Renal pelvis (tissue), 1 donor: ENCODE measurements at regions not wholly inside any gene's neighbourhood (a gene's known extent, or its start where the extent isn't known, plus 50 kb on each side); places are given as distances from the start of the nearest gene placed in this dataset.
A peak's percentile ranks its signal among the peaks of the same experiment; 100 is the strongest.

ENCODE experiments used
- DNase-seq: peaks from one replicate; pipeline ENCODE4 v3.0.0-alpha.2; 2013

DNA sequence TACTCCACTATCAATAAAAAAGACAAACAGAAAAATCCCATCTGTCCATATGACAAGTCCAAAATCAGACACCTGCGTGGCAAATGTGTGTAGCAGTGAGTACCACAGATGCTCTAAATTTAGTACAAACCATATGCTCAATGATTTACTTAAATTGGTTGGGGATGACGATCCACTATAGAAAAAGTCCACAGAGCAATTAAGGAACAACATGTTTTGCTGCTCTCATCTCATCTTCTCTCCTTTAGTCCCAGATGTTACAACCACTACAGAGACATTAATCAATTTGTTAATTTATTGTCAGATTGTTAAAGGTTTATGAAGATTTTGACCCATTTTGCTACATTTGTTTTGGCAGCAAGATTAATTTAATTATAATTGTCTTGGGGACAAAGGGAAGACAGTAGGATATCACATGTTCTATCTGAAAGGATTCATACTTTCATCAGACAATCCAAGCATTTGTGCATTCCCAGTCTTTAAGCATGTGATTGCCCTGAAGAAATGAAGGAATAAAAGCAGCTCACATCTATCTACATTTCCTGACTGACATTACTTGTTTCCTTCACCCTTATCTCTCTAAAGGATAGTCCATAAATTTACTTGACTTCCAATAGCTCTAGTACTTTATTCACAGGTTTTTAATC is 2268.1 kb downstream of the PCDH7 start:
- no peak for DNase-seq

GRCh38 chr4:32991663-32992062 is 2271.5 kb downstream of the PCDH7 start:
- no peak for DNase-seq

DNA sequence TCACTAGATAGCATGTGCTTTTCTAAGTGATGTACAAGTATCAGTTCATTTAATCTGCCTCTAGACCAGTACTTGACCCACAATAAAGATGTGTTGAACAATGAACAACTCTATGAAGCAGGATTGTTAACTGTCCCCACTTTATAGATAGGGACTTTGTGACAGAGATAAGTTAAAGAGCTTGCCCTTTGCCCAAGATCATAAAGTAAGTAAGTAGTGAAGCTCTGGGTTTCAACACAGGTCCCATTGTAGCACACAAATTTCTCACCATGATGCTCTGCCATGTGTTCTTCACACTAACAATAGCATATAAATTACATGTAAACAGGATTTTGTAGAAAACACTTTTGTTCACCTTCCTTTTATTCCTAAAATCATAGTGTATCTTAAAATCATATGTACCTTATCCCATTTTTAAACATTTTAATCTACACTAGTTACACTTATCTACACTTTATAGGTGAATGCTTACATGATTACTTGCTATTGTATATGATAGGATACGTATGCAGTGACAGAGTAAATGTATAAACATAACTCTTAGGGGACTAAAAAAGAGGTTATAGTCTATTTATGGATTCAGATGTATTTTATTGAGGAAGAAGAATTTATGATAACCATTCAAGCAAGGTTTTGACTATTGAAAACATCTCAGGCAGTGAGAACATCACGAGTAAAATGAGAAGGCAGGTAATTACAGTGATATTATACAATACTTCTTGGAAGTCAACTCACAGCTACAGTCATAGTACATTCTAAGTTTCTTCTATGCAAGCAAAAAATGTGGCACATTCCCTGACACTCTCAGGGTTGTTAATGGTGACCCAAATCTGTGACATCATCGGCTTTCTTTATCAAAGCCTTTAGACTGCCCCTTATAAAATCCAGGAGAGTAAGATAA is 2275.1 kb downstream of the PCDH7 start:
- DNase-seq = no peak

GRCh38 chr4:33013282-33013681 is 2293.1 kb downstream of the PCDH7 start:
- no peak for DNase-seq

DNA sequence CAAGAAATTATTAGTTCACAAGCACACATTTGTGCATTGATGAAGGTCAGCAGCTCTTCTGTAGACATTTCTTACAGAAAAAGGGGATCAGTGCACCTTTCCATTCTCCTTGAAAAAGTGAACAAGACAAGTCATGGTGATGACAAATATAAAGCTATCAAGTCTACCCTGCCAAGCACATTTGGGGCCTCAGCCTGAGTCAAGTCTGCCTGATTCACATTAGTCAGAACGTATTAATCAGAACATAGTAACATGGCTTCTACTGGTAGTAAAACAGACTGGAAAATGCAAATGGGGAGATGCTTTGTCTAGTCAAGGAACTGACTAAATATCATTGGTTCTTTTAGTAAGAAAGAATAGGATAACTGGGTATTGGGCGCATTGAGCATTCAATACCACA is 2305.1 kb downstream of the PCDH7 start:
- DNase-seq = no peak

DNA sequence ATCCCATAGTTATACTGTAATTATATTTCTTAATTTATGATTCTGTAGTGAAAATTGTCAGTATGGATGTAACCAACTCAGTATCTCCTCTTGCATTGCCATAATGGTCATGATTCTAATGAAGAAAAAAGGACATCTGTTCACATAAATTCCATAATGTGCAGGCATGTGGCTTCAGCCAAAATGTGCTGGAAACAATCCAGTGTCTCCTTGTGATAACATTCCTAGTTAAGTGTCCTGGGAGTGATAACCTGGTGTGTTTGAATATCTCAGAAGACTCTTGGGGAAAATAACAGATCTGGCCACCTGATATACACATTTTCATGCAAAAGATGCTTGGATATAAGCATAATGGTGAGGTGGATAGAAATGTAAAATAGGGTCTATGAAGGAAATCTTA is 2309.8 kb downstream of the PCDH7 start:
- no peak for DNase-seq

GRCh38 chr4:33031328-33031727 is 2311.2 kb downstream of the PCDH7 start:
- DNase-seq = no peak

GRCh38 chr4:33037464-33037863 is 2317.3 kb downstream of the PCDH7 start:
- no peak for DNase-seq

DNA sequence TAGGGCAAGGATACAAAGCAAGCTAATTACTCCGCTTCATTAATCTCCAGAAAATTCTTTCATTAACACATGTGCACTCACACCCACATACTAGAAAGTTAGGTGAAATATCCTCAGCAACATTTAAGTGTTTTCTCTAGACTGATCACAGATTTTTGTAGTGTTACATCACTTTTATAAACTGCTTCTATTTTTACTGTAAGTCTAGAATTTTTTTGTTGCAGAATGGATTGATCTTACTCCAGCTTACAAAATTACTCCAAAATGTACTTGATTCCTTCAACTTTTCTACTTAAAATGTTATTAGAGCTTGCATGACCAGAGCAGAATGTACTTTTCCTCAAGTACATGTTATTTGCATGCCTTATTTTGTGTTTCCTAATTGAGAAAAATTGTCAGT is 2325.2 kb downstream of the PCDH7 start:
- no peak for DNase-seq

DNA sequence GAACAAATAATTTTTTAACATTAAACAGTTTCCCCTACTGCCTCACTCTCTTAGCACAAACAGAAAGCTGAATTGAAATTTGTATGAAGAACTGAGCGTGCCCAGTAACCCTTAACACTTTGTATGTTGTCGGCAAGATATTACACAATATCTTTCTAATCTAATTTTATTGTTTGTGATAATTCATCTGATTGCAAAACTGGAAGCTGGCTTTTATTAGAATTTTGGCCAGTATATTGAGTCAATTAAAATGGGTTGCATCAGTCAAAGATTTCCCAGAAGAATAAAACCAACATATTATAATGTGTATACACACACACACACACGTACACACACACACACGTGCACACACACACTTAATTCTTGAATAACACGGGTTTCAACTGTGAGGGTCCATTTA is 2332.1 kb downstream of the PCDH7 start:
- no peak for DNase-seq

- DNase-seq = no peak
Observed at GRCh38 chr4:33054161-33054560, 2334.0 kb downstream of the PCDH7 start.

DNA sequence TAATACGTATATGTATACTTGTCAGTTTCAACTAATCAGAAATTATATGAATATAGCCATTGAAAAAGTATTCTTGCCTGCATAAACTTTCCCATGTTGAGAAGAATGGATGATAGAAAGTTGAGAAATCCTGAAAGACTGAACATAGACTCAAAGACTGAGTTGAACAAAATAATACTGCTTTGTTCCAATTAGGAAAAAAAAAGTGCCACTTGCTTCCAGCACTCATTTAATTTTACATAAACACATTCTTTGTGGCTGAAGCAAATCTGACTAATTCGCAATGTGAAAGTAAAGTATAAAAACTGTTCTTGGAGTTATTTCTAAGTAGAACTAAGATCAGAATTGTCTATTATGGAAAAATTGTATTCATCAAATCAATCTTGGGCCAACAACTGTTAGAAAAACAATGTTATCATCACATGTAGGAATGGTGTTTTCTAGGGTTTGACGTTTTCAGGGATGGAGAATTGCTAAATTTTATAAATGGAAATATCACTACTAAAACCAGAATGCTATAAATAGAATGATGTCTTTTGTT is 2334.6 kb downstream of the PCDH7 start:
- DNase-seq = no peak

GRCh38 chr4:33057736-33058135 is 2337.6 kb downstream of the PCDH7 start:
- DNase-seq = no peak

DNA sequence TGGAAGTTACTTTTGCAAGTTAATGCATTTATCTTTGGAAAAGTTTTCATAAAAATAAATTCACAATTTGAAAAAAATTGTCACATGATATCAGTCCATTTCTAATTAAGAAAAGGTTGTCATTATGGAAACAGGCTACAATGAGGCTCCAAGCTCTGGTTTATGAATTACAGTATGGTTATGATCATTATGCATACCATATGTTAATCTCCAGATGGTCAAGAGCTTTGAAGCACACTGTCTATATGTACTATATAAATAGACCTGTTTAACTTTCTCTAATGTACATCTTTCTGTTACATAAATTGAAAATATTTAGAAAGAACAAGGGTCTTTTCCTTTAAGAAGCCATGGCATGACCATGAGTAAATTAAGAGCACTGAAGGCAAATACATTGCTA is 2338.8 kb downstream of the PCDH7 start:
- DNase-seq = no peak

- DNase-seq = peak; percentile 48
Observed at GRCh38 chr4:33060674-33061542, 2340.7 kb downstream of the PCDH7 start.

- no peak for DNase-seq
Observed at GRCh38 chr4:33061727-33062126, 2341.6 kb downstream of the PCDH7 start.

GRCh38 chr4:33062155-33062806 is 2342.1 kb downstream of the PCDH7 start:
- no peak for DNase-seq

GRCh38 chr4:33063241-33063640 is 2343.1 kb downstream of the PCDH7 start:
- no peak for DNase-seq

DNA sequence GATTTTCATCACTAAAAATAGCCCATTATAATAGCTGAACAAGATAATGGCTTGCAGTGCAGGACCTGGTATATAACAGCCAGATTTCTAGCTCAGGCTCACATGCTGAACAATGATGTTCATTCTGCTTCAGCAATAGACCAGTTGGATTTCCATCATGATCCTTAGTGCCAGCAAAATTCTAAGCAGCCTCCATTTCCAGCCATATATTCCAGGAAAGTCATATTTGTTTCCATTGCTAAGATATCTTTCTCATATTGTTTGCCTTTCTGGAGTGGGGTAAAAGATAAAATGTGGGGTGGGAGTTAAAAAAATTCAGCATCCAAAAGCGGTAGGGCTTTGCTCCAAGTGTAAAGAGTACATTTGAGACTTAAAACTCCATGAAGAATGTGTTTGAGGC is 2344.1 kb downstream of the PCDH7 start:
- DNase-seq = no peak

GRCh38 chr4:33065749-33066148 is 2345.6 kb downstream of the PCDH7 start:
- DNase-seq = no peak

GRCh38 chr4:33067221-33067620 is 2347.1 kb downstream of the PCDH7 start:
- DNase-seq = no peak

- no peak for DNase-seq
Observed at GRCh38 chr4:33068539-33068938, 2348.4 kb downstream of the PCDH7 start.
